GM12865 (cell line): ENCODE measurements at regions not wholly inside any gene's neighbourhood (a gene's known extent, or its start where the extent isn't known, plus 50 kb on each side); places are given as distances from the start of the nearest gene placed in this dataset.

Experiments
- DNase-seq: peaks from one replicate; pipeline ENCODE4 v3.0.0; 2010; ENCODE audit warnings: low read depth
- H3K4me3 ChIP-seq: 2 replicates; pipeline ENCODE4 v1.5.1; 2011; ENCODE audit warnings: mild to moderate bottlenecking, low read depth, low read length, control low read depth
- TF ChIP-seq, protein P1 (sequence below): IDR thresholded peaks from 2 replicates; pipeline ENCODE4 v1.5.1; 2011; ENCODE audit warnings: low read length, control low read depth, low read depth, inconsistent platforms; ENCODE audit not compliant: insufficient read depth; ENCODE audit errors: missing control alignments

- no peak for DNase-seq
- TF ChIP-seq, protein P1, sequence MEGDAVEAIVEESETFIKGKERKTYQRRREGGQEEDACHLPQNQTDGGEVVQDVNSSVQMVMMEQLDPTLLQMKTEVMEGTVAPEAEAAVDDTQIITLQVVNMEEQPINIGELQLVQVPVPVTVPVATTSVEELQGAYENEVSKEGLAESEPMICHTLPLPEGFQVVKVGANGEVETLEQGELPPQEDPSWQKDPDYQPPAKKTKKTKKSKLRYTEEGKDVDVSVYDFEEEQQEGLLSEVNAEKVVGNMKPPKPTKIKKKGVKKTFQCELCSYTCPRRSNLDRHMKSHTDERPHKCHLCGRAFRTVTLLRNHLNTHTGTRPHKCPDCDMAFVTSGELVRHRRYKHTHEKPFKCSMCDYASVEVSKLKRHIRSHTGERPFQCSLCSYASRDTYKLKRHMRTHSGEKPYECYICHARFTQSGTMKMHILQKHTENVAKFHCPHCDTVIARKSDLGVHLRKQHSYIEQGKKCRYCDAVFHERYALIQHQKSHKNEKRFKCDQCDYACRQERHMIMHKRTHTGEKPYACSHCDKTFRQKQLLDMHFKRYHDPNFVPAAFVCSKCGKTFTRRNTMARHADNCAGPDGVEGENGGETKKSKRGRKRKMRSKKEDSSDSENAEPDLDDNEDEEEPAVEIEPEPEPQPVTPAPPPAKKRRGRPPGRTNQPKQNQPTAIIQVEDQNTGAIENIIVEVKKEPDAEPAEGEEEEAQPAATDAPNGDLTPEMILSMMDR: no peak
These were observed 460.5 kb upstream of the CNKSR2 start for GRCh38 chrX:20913760-20914159.

GRCh38 chrX:20906571-20906970, 467.6 kb upstream of the CNKSR2 start:
- H3K4me3 ChIP-seq: no peak overlapping the region
- no peak for DNase-seq
- TF ChIP-seq, protein P1: no peak

More at GRCh38 chrX:20913760-20914159, 460.5 kb upstream of the CNKSR2 start:
- H3K4me3 ChIP-seq: no peak overlapping the region

- DNase-seq: no peak
- TF ChIP-seq, protein P1: no peak
These were observed 489.7 kb upstream of the CNKSR2 start for GRCh38 chrX:20884565-20884964.

DNA sequence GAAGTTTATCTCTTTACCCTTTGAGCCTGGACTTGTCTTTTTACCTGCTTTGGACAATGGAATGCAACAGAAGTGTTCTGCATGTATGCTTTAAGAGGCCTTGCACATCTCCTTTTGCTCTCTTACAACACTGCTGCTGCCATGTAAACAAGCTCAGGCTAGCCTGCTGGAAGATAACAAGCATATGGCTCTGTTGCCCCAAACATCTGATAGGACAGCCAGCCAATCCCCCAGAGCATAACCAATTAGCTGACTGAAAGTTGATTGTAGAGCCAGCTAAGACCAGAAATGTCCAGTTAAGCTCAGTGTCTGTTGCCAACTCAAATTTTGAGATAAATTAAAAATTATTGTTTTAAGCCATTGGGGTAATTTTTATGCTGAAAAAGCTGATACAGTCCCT, 510.6 kb upstream of the CNKSR2 start:
- TF ChIP-seq, protein P1: no peak
- H3K4me3 ChIP-seq: no peak overlapping the region
- no peak for DNase-seq

More at GRCh38 chrX:20884565-20884964, 489.7 kb upstream of the CNKSR2 start:
- no peak overlapping the region for H3K4me3 ChIP-seq

DNA sequence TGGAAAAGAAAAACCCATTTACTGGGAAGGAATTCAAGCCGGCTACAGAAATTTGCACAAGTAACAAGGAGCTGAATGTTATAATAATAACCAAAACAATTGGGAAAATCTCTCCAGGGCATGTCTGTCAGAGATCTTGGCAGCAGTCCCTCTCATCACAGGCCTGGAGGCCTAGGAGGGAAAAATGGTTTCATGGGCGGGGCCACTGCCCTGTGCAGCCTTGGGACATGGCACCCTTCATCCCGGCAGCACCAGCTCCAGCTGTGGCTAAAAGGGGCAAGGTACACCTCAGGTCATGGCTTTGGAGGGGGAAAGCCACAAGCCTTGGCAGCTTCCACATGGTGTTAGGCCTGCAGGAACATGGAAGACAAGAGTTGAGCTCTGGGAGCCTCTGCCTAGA, 513.1 kb upstream of the CNKSR2 start:
- no peak for DNase-seq
- no peak overlapping the region for H3K4me3 ChIP-seq
- TF ChIP-seq, protein P1: no peak

DNA sequence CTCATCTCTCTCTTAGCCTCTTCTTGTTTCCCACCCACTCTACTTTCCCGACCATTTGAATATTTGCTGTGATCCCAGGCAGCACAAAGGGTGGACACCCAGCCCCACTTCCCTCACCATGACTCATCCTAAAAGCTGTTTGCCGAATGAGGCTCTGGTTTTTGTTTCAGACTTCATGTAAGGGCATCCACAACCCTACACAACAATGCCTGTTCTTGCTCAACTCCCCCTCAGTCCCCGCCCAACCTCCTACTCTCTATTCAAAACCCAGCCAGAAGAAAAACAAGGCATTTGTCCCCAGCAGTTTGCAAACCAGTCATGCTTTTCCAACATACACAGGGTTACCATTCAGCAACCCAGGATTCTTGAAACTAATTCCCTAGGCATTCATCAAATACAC, 516.5 kb upstream of the CNKSR2 start:
- TF ChIP-seq, protein P1: no peak
- DNase-seq: no peak
- no peak overlapping the region for H3K4me3 ChIP-seq

- TF ChIP-seq, protein P1: no peak
- no peak for DNase-seq
- no peak overlapping the region for H3K4me3 ChIP-seq
These were observed 535.7 kb upstream of the CNKSR2 start for GRCh38 chrX:20838477-20838876.
